H1 (cell line): ENCODE measurements at regions not wholly inside any gene's neighbourhood (a gene's known extent, or its start where the extent isn't known, plus 50 kb on each side); places are given as distances from the start of the nearest gene placed in this dataset.

Source experiments
- CTCF ChIA-PET: fragments of 300-600 bp; sonication (Branson Sonifier 250); formaldehyde crosslinking; loops from one replicate; lab custom pipeline; 2021; ENCODE audit not compliant: partially characterized antibody; lab: Charles Lee
- POLR2A ChIA-PET: fragments of 300-600 bp; sonication (Branson Sonifier 250); formaldehyde crosslinking; loops from one replicate; lab custom pipeline; 2021; ENCODE audit warnings: inconsistent platforms; ENCODE audit not compliant: partially characterized antibody; lab: Charles Lee
- DNase-seq, 2 experiments: peaks; one replicate each; pipeline versions ENCODE4 v3.0.0 to v3.0.0-alpha.2; 2010 to 2022; ENCODE audit warnings: low spot score in 2 of 2, low read depth in 1 of 2, mixed read lengths in 1 of 2
- FAIRE-seq: peaks from 2 replicates; lab custom pipeline; 2011; peaks lifted over from hg19 to GRCh38; lab: Jason Lieb, UNC
- H2AFZ ChIP-seq: 2 replicates; pipeline ENCODE4 v1.8.1; 2012; ENCODE audit warnings: low read length, inconsistent platforms
- H2AK5ac ChIP-seq: 2 replicates; pipeline ENCODE4 v1.6.1; 2013; ENCODE audit warnings: low read depth, low read length
- H2BK120ac ChIP-seq: replicated peaks from 2 replicates; pipeline ENCODE3; 2013; ENCODE audit warnings: low read depth, low read length, inconsistent platforms
- H2BK12ac ChIP-seq: 2 replicates; pipeline ENCODE4 v1.6.1; 2013; ENCODE audit warnings: low read depth, low read length
- H2BK15ac ChIP-seq: 2 replicates; pipeline ENCODE4 v1.6.1; 2013; ENCODE audit warnings: low read length
- H2BK20ac ChIP-seq: 2 replicates; pipeline ENCODE4 v1.6.1; 2013; ENCODE audit warnings: low read length
- H2BK5ac ChIP-seq: 2 replicates; pipeline ENCODE4 v1.6.1; 2013; ENCODE audit warnings: low read depth, low read length
- H3K14ac ChIP-seq: 2 replicates; pipeline ENCODE4 v1.6.1; 2013; ENCODE audit warnings: inconsistent platforms; ENCODE audit not compliant: insufficient read length
- H3K18ac ChIP-seq: 2 replicates; pipeline ENCODE4 v1.6.1; 2013; ENCODE audit warnings: low read length; ENCODE audit errors: extremely low read depth
- H3K23ac ChIP-seq: 2 replicates; pipeline ENCODE4 v1.6.1; 2013; ENCODE audit warnings: inconsistent platforms; ENCODE audit not compliant: insufficient read length
- H3K23me2 ChIP-seq: 2 replicates; pipeline ENCODE4 v1.6.1; 2013; ENCODE audit warnings: low read depth, low read length
- H3K27ac ChIP-seq: 2 replicates; pipeline ENCODE4 v1.6.1; 2011; ENCODE audit warnings: low read depth, low read length, inconsistent platforms
- H3K27me3 ChIP-seq, 4 experiments: replicated peaks in 1 of 4; 1 replicate in 1 of 4; 2 replicates in 3 of 4; pipeline versions ENCODE4 v1.6.1 to v1.8.1; 2011 to 2013; ENCODE audit warnings: low read length in 3 of 4, mild to moderate bottlenecking in 3 of 4, inconsistent platforms in 2 of 4, mixed read lengths in 2 of 4, moderate library complexity in 1 of 4; ENCODE audit not compliant: control insufficient read depth in 3 of 4, insufficient read depth in 3 of 4; ENCODE audit errors: extremely low read depth in 1 of 4
- H3K36me3 ChIP-seq, 4 experiments: 2 replicates each; pipeline versions ENCODE4 v1.6.1 to v1.8.1; 2011 to 2013; ENCODE audit warnings: mild to moderate bottlenecking in 4 of 4, low read length in 3 of 4, moderate library complexity in 2 of 4, control low read depth in 1 of 4, inconsistent platforms in 1 of 4; ENCODE audit not compliant: insufficient read depth in 4 of 4, control insufficient read depth in 2 of 4
- H3K4ac ChIP-seq: replicated peaks from 2 replicates; pipeline ENCODE3; 2013; ENCODE audit warnings: low read length, low read depth, mixed read lengths, inconsistent platforms; ENCODE audit not compliant: insufficient read length
- H3K4me1 ChIP-seq, 4 experiments: replicated peaks in 1 of 4; 1 replicate in 1 of 4; 2 replicates in 3 of 4; pipeline versions ENCODE4 v1.6.1 to v1.8.1; 2011 to 2013; ENCODE audit warnings: low read length in 3 of 4, inconsistent platforms in 2 of 4, mixed read lengths in 1 of 4; ENCODE audit not compliant: insufficient read depth in 4 of 4, control insufficient read depth in 3 of 4
- H3K4me2 ChIP-seq, 2 experiments: 2 replicates each; pipeline versions ENCODE4 v1.6.1 to v1.8.1; 2011 to 2013; ENCODE audit warnings: low read depth in 2 of 2, low read length in 2 of 2, control low read depth in 1 of 2, inconsistent platforms in 1 of 2, mild to moderate bottlenecking in 1 of 2; ENCODE audit not compliant: insufficient read depth in 1 of 2
- H3K4me3 ChIP-seq, 4 experiments: fragments of 200-600, 300-600 bp in 1 of 4; sonication (generic), shearing (Covaris generic), sonication (Bioruptor Twin) in 1 of 4; 2 replicates each; pipeline versions ENCODE4 v1.5.1 to v1.8.1; 2011 to 2016; ENCODE audit warnings: low read length in 4 of 4, low read depth in 3 of 4, control low read depth in 2 of 4, inconsistent platforms in 2 of 4, mild to moderate bottlenecking in 2 of 4, mixed read lengths in 1 of 4, moderate library complexity in 1 of 4; ENCODE audit not compliant: insufficient read depth in 2 of 4; ENCODE audit errors: extremely low read depth in 1 of 4
- H3K56ac ChIP-seq: replicated peaks from 2 replicates; pipeline ENCODE3; 2013; ENCODE audit warnings: low read depth, mild to moderate bottlenecking, mixed read lengths, low read length, inconsistent platforms; ENCODE audit not compliant: insufficient read length
- H3K79me1 ChIP-seq: 2 replicates; pipeline ENCODE4 v1.6.1; 2013; ENCODE audit warnings: low read depth, low read length, control low read depth
- H3K79me2 ChIP-seq, 2 experiments: 2 replicates each; pipeline versions ENCODE4 v1.6.1 to v1.8.1; 2012 to 2013; ENCODE audit warnings: low read length in 2 of 2, mild to moderate bottlenecking in 2 of 2, inconsistent platforms in 1 of 2; ENCODE audit not compliant: insufficient read depth in 2 of 2, control insufficient read depth in 1 of 2
- H3K9ac ChIP-seq, 4 experiments: replicated peaks in 1 of 4; 1 replicate in 1 of 4; 2 replicates in 3 of 4; pipeline versions ENCODE4 v1.6.1 to v1.8.1; 2011 to 2013; ENCODE audit warnings: low read depth in 3 of 4, low read length in 3 of 4, control low read depth in 2 of 4, mild to moderate bottlenecking in 2 of 4, moderate library complexity in 2 of 4, inconsistent platforms in 1 of 4; ENCODE audit errors: extremely low read depth in 1 of 4
- H3K9me3 ChIP-seq, 2 experiments: 2 replicates each; pipeline versions ENCODE4 v1.6.1 to v1.8.1; 2012 to 2013; ENCODE audit warnings: mild to moderate bottlenecking in 2 of 2, moderate library complexity in 2 of 2, control low read depth in 1 of 2, inconsistent platforms in 1 of 2, low read depth in 1 of 2, low read length in 1 of 2, mixed read lengths in 1 of 2; ENCODE audit not compliant: insufficient read depth in 2 of 2
- H4K20me1 ChIP-seq, 2 experiments: replicated peaks in 1 of 2; 2 replicates each; pipeline versions ENCODE3 to v1.8.1; 2011 to 2013; ENCODE audit warnings: inconsistent platforms in 2 of 2, low read length in 2 of 2, mild to moderate bottlenecking in 1 of 2; ENCODE audit not compliant: insufficient read depth in 2 of 2, control insufficient read depth in 1 of 2
- H4K5ac ChIP-seq: 2 replicates; pipeline ENCODE4 v1.6.1; 2013; ENCODE audit warnings: low read length, low read depth, mixed read lengths, inconsistent platforms; ENCODE audit not compliant: insufficient read length
- H4K8ac ChIP-seq: 2 replicates; pipeline ENCODE4 v1.8.0; 2013; ENCODE audit warnings: mild to moderate bottlenecking, moderate library complexity, low read length, inconsistent platforms; ENCODE audit not compliant: insufficient read depth; ENCODE audit errors: extremely low read depth
- H4K91ac ChIP-seq: replicated peaks from 2 replicates; pipeline ENCODE3; 2013; ENCODE audit warnings: low read length, mixed read lengths, inconsistent platforms; ENCODE audit not compliant: insufficient read length
- CBX5 ChIP-seq: fragments of 300-800, 300-1000 bp; sonication (generic); IDR thresholded peaks from 2 replicates; pipeline ENCODE4 v1.7.1; 2016; ENCODE audit warnings: antibody characterized with exemption, low read length, low read depth
- CHD2 ChIP-seq: IDR thresholded peaks from 2 replicates; pipeline ENCODE4 v1.6.1; 2012; ENCODE audit warnings: low read length, improper control_type of control experiment
- CTCF ChIP-seq, 3 experiments: IDR thresholded peaks; 1 replicate in 2 of 3; 2 replicates in 1 of 3; pipeline versions ENCODE4 v1.5.1 to v1.6.1; 2011; ENCODE audit warnings: low read length in 3 of 3, mild to moderate bottlenecking in 3 of 3, inconsistent platforms in 2 of 3, low read depth in 1 of 3, moderate library complexity in 1 of 3; ENCODE audit not compliant: insufficient read depth in 1 of 3; ENCODE audit errors: control extremely low read depth in 1 of 3
- GABPA ChIP-seq: IDR thresholded peaks from 2 replicates; pipeline ENCODE4 v1.6.1; 2011; ENCODE audit warnings: mild to moderate bottlenecking, low read length, moderate library complexity, borderline replicate concordance; ENCODE audit not compliant: insufficient read depth
- JUN ChIP-seq: IDR thresholded peaks from 2 replicates; pipeline ENCODE4 v1.6.1; 2011; ENCODE audit warnings: low read depth, mild to moderate bottlenecking, improper control_type of control experiment, low read length
- POLR2A ChIP-seq, 2 experiments: IDR thresholded peaks; 1 replicate in 1 of 2; 2 replicates in 1 of 2; pipeline ENCODE4 v1.6.1; 2011; ENCODE audit warnings: low read depth in 2 of 2, low read length in 2 of 2, mild to moderate bottlenecking in 2 of 2; ENCODE audit errors: control extremely low read depth in 1 of 2
- POU5F1 ChIP-seq: IDR thresholded peaks from 2 replicates; pipeline ENCODE4 v1.6.1; 2011; ENCODE audit warnings: low read depth, mild to moderate bottlenecking, low read length, moderate library complexity
- RNF2 ChIP-seq: fragments of 200-900, 300-1000 bp; sonication (generic); IDR thresholded peaks from 2 replicates; pipeline ENCODE4 v1.7.1; 2016; ENCODE audit warnings: borderline replicate concordance, low read depth, mild to moderate bottlenecking, antibody characterized with exemption, low read length; ENCODE audit not compliant: poor library complexity, severe bottlenecking; ENCODE audit errors: missing control alignments
- SIX5 ChIP-seq: IDR thresholded peaks from 2 replicates; pipeline ENCODE4 v1.6.1; 2011; ENCODE audit warnings: mild to moderate bottlenecking, low read depth, low read length
- TBP ChIP-seq: IDR thresholded peaks from 2 replicates; pipeline ENCODE4 v1.6.1; 2011; ENCODE audit warnings: low read depth, low read length, improper control_type of control experiment
- YY1 ChIP-seq: IDR thresholded peaks from 2 replicates; pipeline ENCODE4 v1.6.1; 2011; ENCODE audit warnings: low read depth, mild to moderate bottlenecking, low read length
- WGBS, 2 experiments: shearing (Covaris generic) in 1 of 2; methylation state at CpG; one replicate each; pipeline versions ENCODE4 v1.1.6 to v1.1.7; 2013 to 2015; ENCODE audit warnings: low lambda C conversion rate in 2 of 2, mixed read lengths in 2 of 2, inconsistent platforms in 1 of 2, low coverage in 1 of 2, missing lambda C conversion rate in 1 of 2; ENCODE audit not compliant: insufficient replicate concordance in 2 of 2, insufficient coverage in 1 of 2, insufficient read length in 1 of 2; ENCODE audit errors: extremely low coverage in 1 of 2, missing lambda C conversion rate in 1 of 2; 5-methylcytosine and 5-hydroxymethylcytosine counted together

GRCh38 chr7:114343949-114344708 is 70.5 kb upstream of the FOXP2 start:
- no peak overlapping the region for H3K4ac ChIP-seq
- no peak overlapping the region for H3K9ac ChIP-seq
- CTCF ChIA-PET, result interaction anchor here (1.3 kb wide), 1 partner anchor 9 kb away, joined by 4 read pairs; no protein-coding TSS in a partner anchor
- no peak overlapping the region for H3K4me3 ChIP-seq
- no peaks in the 10 kb centered on the region for H3K9me3 ChIP-seq
- H3K23ac ChIP-seq, result no peak overlapping the region
- no peaks in the 10 kb centered on the region for H3K36me3 ChIP-seq
- no peaks in the 10 kb centered on the region for H3K23me2 ChIP-seq
- H4K20me1 ChIP-seq, result no peaks in the 10 kb centered on the region
- H2BK5ac ChIP-seq, result no peak overlapping the region
- H3K18ac ChIP-seq, result no peak overlapping the region
- H2BK120ac ChIP-seq, result no peak overlapping the region
- no peaks in the 10 kb centered on the region for H3K27me3 ChIP-seq
- FAIRE-seq (no peak), DNase-seq (no peak)
- H2BK20ac ChIP-seq, result no peak overlapping the region
- H3K4me2 ChIP-seq, result no peak overlapping the region
- no peaks in the 10 kb centered on the region for H3K79me2 ChIP-seq
- POLR2A ChIA-PET, result no interaction called here
- H4K91ac ChIP-seq, result no peak overlapping the region
- H3K27ac ChIP-seq, result no peak overlapping the region
- no peak overlapping the region for H2AFZ ChIP-seq
- no peaks in the 10 kb centered on the region for H3K79me1 ChIP-seq
- H3K14ac ChIP-seq, result no peak overlapping the region
- H2AK5ac ChIP-seq, result no peak overlapping the region
- H3K56ac ChIP-seq, result no peak overlapping the region
- WGBS, 2 experiments, result 96% methylated on average over 9 of the region's 9 CpGs; no CpG with 5 or more reads in 1 of the 2 experiments
- no peak overlapping the region for H4K8ac ChIP-seq
- H3K4me1 ChIP-seq, result no peaks in the 10 kb centered on the region
- H2BK15ac ChIP-seq, result no peak overlapping the region
- H4K5ac ChIP-seq, result no peak overlapping the region
- H2BK12ac ChIP-seq, result no peak overlapping the region
- TF ChIP-seq CHD2, result no peak
- TF ChIP-seq JUN, result no peak
- no peak for TF ChIP-seq CBX5
- TF ChIP-seq CTCF (IDR thresholded peaks at IDR 0.05; ENCODE audit: control extremely low read depth in 1 of 3, insufficient read depth in 1 of 3, low read depth in 1 of 3, low read length in 3 of 3), result no peak
- no peak for TF ChIP-seq TBP
- no peak for TF ChIP-seq YY1
- no peak for TF ChIP-seq RNF2
- no peak for TF ChIP-seq SIX5
- TF ChIP-seq GABPA, result no peak
- no peak for TF ChIP-seq POU5F1
- TF ChIP-seq POLR2A (IDR thresholded peaks at IDR 0.05; ENCODE audit: control extremely low read depth in 1 of 2, low read depth in 2 of 2, low read length in 2 of 2), result no peak
